ENCODE measurements at regions not wholly inside any gene's neighbourhood (a gene's known extent, or its start where the extent isn't known, plus 50 kb on each side); places are given as distances from the start of the nearest gene placed in this dataset.

GRCh38 chr12:75974323-75975187 lies 57.0 kb downstream of the PHLDA1 start:
- peak; percentile 52 to 55 for DNase-seq

DNA sequence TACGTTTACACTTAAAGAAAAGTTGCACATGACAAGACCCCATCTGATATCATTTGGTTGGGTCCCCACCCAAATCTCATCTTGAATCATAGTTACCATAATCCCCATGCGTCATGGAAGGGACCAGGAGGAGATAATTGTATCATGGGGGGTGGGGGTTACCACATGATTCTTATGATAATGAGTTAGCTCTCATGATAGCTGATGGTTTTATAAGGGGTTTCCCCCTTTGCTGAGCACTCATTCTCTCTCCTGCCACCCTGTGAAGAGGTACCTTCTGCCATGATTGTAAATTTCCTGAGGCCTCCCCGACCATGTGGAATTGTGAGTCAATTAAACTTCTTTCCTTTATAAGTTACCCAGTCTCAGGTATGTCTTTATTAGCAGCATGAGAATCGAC lies 60.3 kb downstream of the PHLDA1 start:
- no peak for DNase-seq

- DNase-seq = no peak
These were observed 61.3 kb downstream of the PHLDA1 start for GRCh38 chr12:75970310-75970709.

DNA sequence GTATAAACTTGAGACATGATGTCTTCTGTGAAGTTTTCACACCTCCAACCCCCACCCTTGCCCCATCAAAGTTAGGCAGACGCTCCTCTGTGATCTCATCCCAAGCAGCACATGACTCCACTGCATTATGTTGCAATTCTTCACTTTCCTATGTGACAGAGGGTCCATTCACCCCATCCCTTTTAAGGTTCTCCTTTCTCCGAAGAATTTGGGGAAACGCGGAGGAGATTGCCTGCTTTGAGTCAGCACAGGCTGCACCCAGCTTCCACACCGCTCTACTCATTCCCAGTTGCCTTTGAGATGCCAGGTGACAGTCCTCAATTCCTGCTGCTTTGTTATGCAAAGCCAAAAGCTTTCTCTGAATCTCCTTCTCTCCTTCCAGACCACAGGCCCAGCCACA lies 61.8 kb downstream of the PHLDA1 start:
- DNase-seq = no peak

- no peak for DNase-seq
These were observed 65.9 kb downstream of the PHLDA1 start for GRCh38 chr12:75965661-75966060.

DNA sequence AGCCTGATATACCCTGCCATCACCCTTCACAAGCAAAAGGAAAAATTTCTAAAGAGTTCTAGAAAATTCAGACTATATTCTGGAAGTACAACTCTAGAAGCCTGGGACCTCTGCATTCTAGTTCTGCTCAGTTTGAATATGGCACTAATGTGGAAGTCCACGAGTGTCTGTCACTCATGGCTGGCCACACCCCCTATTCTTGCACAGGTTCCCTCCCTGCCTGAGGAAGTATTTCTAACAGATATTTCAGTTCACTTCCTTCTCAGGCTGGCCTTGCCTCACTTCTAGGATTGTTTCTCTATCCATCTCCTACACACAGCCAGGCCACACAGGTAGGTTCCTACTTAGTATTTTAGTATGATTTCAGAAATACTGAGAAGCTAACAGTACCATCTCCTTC lies 67.4 kb downstream of the PHLDA1 start:
- no peak for DNase-seq

- DNase-seq = no peak
These were observed 69.7 kb downstream of the PHLDA1 start for GRCh38 chr12:75961878-75962277.

GRCh38 chr12:75960954-75961661 lies 70.5 kb downstream of the PHLDA1 start:
- DNase-seq = no peak

DNA sequence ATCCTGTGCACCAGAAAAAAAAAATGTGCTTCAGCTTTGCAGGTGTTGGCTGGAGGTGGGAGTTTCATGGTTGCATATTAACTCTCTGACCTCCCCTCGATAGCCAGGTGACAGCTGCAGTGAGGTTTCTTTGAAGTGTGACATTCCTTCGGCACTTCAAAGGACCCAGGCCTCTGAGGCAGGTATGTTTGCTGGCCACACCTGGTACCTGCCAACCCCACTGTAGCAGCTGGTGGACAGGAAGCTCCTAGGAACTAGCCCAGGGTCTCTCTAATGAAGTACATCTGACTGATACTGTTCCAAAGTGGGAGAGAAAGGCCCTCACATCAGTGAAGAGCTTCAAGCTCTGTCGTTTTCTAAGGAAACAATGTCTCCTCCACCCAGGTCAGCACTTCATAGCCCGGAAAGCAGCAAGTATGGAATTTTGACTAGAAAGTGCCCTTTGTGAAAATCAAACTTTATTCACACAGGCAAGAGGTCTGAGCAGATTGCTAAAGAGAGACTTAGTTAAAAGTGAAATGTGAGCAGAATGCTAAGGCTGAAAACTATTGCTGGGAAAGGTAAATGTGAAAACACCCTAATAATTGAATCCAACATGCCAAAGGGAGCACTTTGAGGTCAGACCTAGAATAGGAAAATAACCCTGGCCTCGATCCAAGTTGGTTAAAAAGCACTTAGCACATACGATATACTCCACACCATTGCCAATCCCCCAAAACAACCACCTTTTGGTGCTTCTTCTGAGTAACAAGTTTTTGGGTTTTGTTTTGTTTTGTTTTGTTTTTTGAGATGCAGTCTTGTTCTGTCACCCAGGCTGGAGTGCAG lies 71.3 kb downstream of the PHLDA1 start:
- DNase-seq = no peak

GRCh38 chr12:75959506-75959905 lies 72.1 kb downstream of the PHLDA1 start:
- no peak for DNase-seq

DNA sequence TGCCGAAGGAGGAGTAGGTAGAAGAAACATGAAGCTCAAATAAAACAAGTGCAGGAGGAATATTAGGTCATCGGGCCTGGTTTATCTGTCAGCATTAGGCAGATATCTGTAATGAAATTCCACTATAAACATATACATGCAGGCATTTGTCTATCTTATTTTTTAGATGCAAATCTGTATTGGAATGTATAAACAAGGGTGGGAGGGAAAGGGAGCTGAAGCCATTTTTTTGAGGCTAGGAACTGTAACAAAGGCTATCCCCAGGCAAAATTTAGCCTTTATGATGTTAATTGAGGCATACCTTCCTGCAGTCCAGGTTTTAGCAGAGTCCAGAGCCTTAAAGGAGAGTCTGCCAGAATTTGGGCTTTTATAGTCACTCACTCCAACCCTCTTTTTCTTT lies 72.5 kb downstream of the PHLDA1 start:
- no peak for DNase-seq

DNA sequence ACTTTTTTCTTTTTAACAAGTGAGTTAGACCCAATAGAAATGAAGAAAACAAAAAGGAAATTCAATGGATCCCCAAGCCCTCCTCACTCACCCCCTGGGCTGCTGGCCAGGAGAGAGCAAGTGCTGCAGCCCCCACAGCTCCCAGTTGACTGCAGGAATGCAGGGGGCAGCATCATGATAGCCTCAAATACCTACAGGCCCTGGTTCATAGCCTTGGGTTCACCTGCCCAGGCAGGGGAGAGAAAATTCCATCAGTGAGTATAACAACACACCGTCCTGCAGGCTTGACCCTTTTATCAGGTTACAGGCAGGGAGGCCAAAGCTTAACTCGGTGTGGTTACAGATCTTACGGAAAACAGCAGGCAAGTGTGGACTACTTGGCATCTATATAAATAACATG lies 76.3 kb downstream of the PHLDA1 start:
- no peak for DNase-seq

DNA sequence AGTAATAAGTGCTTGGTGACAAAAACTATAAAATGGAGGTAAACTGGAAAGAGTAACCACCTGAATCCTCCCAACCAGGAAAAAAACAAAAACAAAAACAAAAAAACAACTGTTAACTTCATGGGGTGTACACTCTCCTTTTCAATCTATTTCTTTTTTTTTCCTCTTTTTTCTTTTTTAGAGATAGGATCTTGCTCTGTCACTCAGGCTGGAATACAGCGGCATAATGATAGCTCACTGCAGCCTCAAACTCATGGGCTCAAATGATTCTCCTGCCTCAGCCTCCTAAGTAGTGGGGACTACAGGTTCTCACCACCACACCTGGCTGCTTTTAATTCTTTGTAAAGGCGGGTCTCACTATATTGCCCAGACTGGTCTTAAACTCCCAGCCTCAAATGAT lies 76.8 kb downstream of the PHLDA1 start:
- no peak for DNase-seq

- DNase-seq = no peak
These were observed 77.5 kb downstream of the PHLDA1 start for GRCh38 chr12:75954041-75954440.

DNA sequence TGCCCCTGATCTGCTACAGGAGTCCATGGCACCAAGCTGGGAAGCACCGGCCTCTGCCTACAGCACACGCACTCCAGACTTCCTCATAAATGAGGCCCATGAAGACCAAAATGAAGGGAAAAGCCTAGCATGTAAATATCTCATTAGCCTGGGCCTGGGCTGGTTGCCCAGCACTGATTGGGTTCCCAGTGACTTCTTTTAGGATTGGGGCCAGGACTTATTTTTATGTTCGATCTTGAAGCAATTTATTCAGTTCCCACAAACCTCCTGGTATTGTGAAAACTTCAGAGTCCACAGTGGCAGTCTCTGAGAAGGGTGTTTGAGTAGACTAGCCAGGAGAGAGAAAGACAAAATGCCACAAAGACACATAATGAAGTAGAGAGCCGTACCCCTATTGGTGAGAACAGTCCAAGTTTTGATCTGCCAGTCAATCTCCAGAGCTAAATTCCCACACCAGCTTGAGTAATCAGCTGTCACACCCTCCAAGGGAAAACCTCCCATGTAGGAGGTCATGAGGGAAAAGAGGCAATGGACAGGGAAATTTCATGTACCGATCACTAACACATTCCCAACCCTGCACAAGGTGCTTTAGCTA lies 78.2 kb downstream of the PHLDA1 start:
- DNase-seq = no peak

DNA sequence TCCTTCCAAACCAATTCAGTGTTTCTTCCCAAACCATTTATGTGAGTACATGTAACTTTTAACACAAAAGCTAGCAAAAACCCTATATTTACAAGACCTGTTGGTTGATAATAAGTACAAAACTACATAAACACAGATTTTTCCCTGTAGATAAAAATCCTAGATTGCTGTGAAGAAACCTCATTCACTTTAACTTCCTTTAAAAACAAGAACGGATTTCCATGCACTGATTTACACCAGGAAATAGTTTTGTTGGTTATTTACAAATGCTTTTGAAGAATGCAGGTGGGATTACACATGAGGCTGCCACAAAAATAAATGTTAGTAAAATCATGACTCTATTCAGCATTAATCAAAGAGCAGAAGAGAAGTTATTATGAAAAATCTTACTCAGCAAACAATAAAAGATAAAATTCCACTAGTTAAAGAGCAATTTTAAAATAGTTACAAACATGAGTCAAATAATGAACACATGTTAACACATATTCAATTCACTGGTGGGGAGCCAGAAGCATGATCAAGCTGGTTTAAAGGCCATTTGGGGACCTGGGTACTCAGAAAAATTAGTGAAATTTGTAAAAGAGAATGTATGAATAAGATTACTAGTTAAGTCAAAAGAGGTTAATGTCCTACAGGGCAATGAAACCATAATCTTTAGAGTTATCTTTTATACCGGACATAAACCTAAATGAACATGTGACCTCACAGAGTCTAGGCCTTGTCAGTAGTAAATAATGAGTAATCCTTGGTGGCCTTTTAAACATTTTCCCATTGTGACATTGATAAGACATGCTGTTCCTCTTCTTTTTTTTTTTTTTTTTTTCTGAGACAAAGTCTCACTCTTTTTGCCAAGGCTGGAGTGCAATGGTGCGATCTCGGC lies 79.9 kb downstream of the PHLDA1 start:
- DNase-seq = no peak

GRCh38 chr12:75947156-75947723 lies 84.3 kb downstream of the PHLDA1 start:
- DNase-seq = no peak

- no peak for DNase-seq
These were observed 86.0 kb downstream of the PHLDA1 start for GRCh38 chr12:75945581-75945980.

GRCh38 chr12:75944905-75945432 lies 86.6 kb downstream of the PHLDA1 start:
- no peak for DNase-seq

- no peak for DNase-seq
These were observed 87.3 kb downstream of the PHLDA1 start for GRCh38 chr12:75944097-75944904.

DNA sequence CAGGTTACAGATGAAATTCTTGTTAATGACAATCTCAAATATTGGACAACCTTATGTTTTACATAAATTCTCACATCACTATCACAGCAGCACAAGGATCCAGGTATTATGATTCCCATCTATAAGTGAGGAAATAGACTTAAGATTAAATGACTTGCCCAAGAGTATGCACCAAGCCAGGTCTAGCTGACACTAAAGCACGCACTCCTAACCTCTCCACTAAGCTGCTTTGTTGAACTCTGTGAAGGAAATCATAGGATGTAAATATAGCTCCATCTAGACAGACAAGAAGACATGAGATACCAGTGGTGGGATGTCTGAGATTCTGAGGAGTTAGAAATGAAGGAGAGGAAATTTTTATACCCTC lies 87.9 kb downstream of the PHLDA1 start:
- DNase-seq = no peak
